GM18907 (cell line): ENCODE measurements at regions not wholly inside any gene's neighbourhood (a gene's known extent, or its start where the extent isn't known, plus 50 kb on each side); places are given as distances from the start of the nearest gene placed in this dataset.

ENCODE experiments used
- ATAC-seq: cut with Tn5 transposase; IDR thresholded peaks from one replicate; pipeline ENCODE4 v1.9.1; 2021; ENCODE audit warnings: mild to moderate bottlenecking, moderate library complexity; ENCODE audit not compliant: unreplicated experiment

DNA sequence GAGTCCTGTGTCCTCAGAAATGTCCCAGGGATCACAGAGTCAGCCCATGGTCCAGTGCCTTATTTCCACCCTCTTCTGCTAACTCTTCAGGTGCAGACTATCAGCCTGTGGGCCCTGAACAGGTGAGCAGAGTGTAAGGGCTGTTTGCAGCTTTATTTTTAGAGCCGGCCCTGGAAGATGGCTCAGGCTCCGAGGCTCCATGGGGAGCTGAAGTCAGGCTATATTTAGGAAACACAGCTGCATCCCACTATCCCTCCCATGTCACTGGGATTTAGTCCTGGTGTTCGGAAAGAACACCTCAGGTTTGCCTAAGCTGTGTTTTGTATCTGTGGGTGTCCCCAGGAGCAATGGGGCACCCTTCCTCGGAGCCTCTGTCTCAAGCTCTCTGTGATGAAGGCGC is 126.9 kb downstream of the RPS24 start:
- ATAC-seq: no peak

- no peak for ATAC-seq
Measured at GRCh38 chr10:78162853-78163252, 129.2 kb downstream of the RPS24 start.

GRCh38 chr10:78164702-78165101 is 131.0 kb downstream of the RPS24 start:
- ATAC-seq: no peak

- ATAC-seq: no peak
Measured at GRCh38 chr10:78165172-78165571, 131.5 kb downstream of the RPS24 start.

DNA sequence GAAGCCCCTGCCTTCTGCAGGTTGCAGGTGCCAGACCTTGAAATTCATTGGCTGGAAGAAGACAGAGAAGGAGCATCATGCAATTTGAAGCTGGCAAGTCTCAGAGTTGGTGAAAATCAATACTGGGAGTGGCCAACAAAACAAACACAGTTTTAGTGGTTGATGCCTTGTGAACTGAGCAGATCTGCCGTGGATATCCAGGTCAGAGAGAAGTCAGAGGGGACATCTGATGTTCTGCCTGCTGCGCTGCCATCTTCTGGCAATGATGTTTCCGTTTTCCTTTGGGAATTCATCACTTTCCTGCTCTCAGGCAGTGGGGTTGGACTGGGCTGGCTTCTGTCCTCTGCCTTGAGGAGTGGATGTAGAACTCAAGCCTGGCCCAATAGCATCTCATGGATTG is 132.0 kb downstream of the RPS24 start:
- no peak for ATAC-seq

DNA sequence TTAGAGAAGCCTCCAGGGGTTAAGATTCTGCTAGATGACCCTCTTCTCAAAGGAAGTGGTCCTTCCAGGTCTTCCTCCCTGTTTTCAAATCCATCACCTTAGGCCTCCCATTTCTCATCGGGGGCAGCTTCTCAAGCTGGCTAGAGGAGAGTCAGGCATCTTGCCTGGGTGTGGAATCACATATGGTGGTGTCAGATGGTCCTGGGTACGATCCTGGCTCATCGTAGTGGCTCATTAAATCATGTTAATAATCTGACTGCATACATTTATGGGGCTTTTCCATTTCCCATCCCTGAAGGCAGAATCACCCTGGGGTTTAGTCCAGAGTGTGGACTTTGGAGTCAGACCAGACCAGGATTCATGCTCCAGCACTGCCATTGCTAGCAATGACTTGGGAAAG is 132.6 kb downstream of the RPS24 start:
- no peak for ATAC-seq

DNA sequence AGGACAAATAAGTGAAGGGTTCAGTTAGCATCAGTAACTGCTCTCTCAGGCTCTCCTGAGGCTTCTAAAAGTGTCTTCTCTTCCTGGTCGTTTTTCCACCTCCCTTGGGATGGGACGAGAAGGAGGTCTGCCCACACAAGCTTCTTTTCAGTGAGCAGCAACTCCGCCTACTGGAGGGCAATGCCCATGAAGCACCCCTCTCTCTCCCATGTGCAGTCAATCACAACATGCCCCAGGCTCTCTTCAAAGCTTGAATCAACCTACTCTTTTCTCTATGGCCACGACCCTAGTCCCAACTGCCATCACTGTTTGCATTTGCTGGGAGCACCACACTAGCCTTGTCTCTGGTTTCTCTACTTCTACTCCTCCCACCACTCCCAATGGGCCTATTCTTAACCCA is 135.6 kb downstream of the RPS24 start:
- no peak for ATAC-seq

DNA sequence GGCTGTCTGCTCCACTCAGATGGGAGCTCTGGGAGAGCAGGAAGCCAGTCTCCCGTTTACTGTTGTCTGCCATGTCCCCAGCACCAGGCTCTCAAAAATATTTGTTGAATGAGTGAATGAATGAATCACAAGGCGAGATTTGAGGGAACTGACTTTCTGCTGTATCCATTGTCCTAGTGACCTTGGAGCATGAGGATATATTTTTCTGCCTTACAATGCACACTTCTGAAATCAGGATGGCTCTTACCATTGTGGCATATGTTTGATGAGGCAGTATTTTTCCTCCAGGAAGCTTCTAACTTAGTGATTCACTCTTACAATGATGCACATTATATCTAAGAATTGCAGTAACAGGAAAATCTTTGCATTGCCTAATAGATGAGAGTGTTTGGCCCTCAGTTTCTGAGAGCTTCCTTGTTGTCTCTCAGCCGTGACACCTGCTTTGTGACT is 136.4 kb downstream of the RPS24 start:
- ATAC-seq: no peak

DNA sequence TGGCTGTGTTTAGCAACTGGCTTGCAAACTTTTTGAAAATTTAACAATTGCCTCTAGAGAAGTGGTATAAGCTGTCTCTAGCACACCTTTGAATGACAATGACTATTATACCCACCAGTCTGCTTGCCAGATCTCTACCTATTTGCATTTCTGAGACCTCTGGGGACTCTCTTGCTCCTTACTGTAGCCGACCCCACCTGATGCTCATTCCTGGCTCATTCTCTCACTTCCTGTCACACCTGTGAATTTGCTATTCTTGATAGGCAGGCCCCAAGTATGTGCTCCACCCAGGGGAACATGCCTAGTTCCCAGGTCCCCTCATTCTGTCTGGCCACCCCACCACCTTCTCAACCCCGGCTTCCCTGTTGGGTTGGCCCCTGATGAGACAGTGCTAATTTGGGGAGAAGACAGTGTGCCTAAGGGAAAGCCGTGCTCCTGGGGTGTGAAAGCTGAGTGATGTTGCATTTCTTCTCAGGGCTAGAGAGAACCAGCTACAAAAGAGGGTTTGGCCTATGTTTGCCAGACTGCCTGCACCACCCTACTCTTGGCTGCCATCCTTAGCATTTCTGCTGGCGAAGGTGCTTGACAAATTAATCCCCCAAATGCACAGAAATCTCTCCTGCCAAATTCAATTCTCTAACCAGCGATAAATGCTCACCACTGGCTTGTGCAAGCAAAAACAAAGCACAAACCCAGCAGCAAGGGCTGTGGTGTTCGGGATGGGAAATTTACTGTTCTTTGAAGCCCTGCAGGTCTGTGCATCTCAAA is 138.2 kb downstream of the RPS24 start:
- ATAC-seq: no peak

DNA sequence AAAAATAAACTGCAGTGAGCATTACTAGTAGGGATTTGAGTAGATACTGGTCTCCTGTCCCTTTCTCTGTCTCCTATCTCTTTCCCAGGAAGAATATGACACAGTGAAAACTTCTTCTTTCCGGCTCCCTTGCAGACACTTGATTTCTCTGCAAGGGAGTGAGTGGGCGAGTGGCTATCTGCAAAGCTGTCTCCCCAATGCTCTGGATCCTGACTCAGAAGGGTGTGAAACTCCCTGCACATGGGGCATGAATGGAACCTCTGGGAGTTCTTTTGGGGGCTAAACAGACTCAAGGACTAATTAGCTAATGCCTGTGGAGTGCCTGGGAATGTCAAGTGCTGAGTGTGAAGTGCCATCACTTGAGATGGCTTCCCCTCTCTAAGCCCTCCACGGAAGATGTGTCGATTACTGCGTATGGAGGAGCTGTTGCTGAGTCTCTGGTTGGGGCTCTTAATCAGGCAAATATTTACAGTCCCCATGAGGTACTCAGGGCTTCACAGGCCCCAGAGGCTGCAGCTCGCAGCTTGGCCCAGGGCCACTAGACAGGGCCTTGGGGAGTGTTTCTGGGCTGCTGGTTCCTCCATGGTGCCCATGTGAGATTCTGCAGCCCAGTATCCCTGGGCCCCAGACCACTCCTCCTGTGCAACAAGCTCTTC is 139.8 kb downstream of the RPS24 start:
- no peak for ATAC-seq

DNA sequence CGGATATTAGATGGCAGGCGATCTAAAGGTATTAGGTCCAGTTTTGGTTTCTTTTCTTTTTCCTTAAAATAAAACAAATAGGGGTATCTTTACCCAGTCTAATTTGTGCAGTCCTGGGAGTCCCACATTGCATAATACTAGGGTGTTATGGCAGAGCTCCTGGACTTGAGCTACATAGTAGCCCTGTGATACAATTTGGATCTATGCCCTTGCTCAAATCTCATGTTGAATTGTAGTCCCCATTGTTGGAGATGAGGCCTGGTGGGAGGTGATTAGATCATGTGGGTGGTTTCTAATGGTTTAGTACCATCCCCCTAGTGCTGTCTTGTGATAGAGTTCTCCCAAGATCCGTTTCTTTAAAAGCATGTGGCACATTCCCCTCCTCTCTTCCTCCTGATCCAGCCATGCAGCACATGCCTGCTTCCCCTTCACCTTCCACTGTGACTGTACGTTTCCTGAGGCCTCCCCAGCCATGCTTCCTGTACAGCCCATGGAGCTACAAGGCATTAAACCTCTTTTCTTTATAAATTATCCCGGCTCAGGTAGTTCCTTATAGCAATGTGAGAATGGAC is 141.9 kb downstream of the RPS24 start:
- no peak for ATAC-seq

GRCh38 chr10:78176320-78177317 is 143.0 kb downstream of the RPS24 start:
- no peak for ATAC-seq

- no peak for ATAC-seq
Measured at GRCh38 chr10:78177491-78178185, 144.0 kb downstream of the RPS24 start.

- ATAC-seq: no peak
Measured at GRCh38 chr10:78178397-78178796, 144.7 kb downstream of the RPS24 start.

DNA sequence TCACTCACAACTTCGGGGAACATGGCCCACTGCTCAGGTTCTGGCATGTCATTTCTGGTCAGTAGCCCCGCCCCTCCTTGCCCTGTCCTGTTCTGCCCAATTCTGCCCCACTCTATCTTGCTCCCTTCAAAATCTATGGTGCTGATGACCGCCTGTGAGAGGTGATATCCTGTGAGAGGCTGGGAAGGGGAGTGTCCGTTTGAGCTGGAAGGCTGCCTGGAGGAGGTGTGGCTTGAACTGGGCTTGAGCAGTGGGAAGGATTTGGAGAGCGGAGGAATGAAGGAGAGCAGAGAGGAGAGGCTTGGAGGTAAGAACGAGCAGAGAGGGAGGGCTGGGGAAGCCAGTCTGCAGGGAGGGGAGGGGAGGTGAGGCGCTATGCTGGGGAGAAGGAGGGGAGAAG is 145.3 kb downstream of the RPS24 start:
- ATAC-seq: no peak

- ATAC-seq: no peak
Measured at GRCh38 chr10:78179886-78180705, 146.4 kb downstream of the RPS24 start.

DNA sequence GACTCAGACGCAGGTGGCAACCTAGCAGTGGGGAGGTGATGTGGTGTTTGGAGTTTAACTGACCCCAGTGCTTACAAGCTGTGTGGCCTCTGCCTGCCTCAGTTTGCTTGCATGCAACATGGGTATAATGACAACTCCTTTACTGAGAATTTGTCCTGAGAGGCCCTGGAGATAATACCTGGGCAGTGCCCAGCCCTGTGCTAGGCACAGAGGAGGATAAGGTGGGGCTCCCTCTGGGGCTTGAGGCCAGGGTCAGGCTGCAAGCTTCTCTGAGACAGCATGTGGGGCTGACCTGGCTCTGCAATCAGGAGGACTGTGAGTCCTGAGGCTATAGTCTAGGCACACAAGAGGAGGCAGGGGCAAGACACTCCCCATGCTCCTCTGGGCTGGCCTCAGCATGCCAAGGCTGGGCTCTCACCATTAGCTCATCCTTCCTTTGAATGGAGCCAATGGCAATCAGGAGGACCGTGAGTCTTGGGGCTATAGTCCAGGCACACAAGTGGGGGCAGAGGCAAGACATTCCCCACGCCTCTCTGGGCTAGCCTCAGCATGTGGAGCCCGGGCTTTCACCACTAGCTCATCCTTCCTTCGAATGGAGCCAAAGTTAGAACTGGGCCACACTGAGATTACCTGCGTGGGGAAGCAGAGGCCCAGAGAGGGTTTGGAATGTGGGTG is 147.9 kb downstream of the RPS24 start:
- no peak for ATAC-seq

DNA sequence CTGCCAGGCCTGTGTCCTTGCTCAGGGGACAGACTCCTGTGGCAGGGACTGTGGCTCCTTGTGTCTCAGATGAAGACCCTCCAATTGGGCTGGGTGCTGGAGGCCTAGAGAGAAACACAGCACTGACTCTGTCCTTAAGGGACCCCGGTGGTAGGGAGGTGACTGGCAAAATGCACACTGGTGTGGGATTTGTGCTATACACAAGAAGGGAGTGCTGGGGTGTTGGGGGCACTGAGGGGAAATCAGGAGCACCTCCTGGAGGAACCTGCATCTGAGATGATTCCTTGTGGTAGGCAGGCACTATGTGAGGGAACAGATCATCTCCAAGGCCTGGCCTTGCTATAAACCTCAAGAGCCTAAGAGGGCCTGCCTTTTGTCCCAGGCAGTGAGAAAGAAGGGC is 149.2 kb downstream of the RPS24 start:
- ATAC-seq: no peak
